Loucy (cell line): ENCODE measurements at regions not wholly inside any gene's neighbourhood (a gene's known extent, or its start where the extent isn't known, plus 50 kb on each side); places are given as distances from the start of the nearest gene placed in this dataset.

Experiments
- H2AFZ ChIP-seq: fragments of 200-600 bp; sonication (generic); 2 replicates; pipeline ENCODE4 v1.6.0; 2016; ENCODE audit warnings: antibody characterized with exemption, mild to moderate bottlenecking, low read length, moderate library complexity
- H3F3A ChIP-seq: fragments of 200-600 bp; 2 replicates; pipeline ENCODE4 v1.6.0; 2016; ENCODE audit warnings: antibody characterized with exemption, low read depth, mild to moderate bottlenecking
- H3K27me3 ChIP-seq: fragments of 200-600 bp; sonication (generic); 2 replicates; pipeline ENCODE4 v1.6.1; 2014; ENCODE audit warnings: low read length, mild to moderate bottlenecking; ENCODE audit not compliant: insufficient read depth, poor library complexity, severe bottlenecking
- H3K36me3 ChIP-seq: fragments of 200-600 bp; sonication (generic); 2 replicates; pipeline ENCODE4 v1.6.1; 2016; ENCODE audit warnings: low read length; ENCODE audit not compliant: insufficient read depth
- H3K4me1 ChIP-seq: fragments of 200-600 bp; sonication (generic); 2 replicates; pipeline ENCODE4 v1.5.1; 2014; ENCODE audit warnings: low read length, mild to moderate bottlenecking; ENCODE audit not compliant: insufficient read depth, poor library complexity, severe bottlenecking
- H3K4me2 ChIP-seq: fragments of 200-600 bp; sonication (generic); 2 replicates; pipeline ENCODE4 v1.6.0; 2014; ENCODE audit warnings: antibody characterized with exemption, low read length, low read depth, mild to moderate bottlenecking; ENCODE audit not compliant: poor library complexity, severe bottlenecking
- H3K4me3 ChIP-seq: fragments of 200-600 bp; sonication (generic); 2 replicates; pipeline ENCODE4 v1.5.1; 2014; ENCODE audit warnings: low read length, mild to moderate bottlenecking, mixed read lengths; ENCODE audit not compliant: poor library complexity, severe bottlenecking
- H3K79me2 ChIP-seq: fragments of 200-600 bp; sonication (generic); 2 replicates; pipeline ENCODE4 v1.6.1; 2014; ENCODE audit warnings: low read length; ENCODE audit not compliant: insufficient read depth
- H3K9ac ChIP-seq: fragments of 200-600 bp; sonication (generic); 2 replicates; pipeline ENCODE4 v1.6.0; 2014; ENCODE audit warnings: mild to moderate bottlenecking, low read depth, low read length, moderate library complexity; ENCODE audit not compliant: poor library complexity, severe bottlenecking
- H3K9me2 ChIP-seq: fragments of 200-600 bp; sonication (generic); replicated peaks from 2 replicates; pipeline ENCODE4 v1.6.1; 2016; ENCODE audit warnings: low read depth, low read length, mixed read lengths
- H3K9me3 ChIP-seq: fragments of 200-600 bp; sonication (generic); 2 replicates; pipeline ENCODE4 v1.6.1; 2014; ENCODE audit warnings: mild to moderate bottlenecking, antibody characterized with exemption, low read length, low read depth; ENCODE audit not compliant: insufficient read depth
- H4K20me1 ChIP-seq: fragments of 200-600 bp; sonication (generic); 2 replicates; pipeline ENCODE4 v1.6.0; 2014; ENCODE audit warnings: antibody characterized with exemption, low read length, mild to moderate bottlenecking; ENCODE audit not compliant: insufficient read depth, poor library complexity, severe bottlenecking
- CTCF ChIP-seq: fragments of 200-600 bp; sonication (generic); conservative IDR thresholded peaks from 2 replicates; pipeline ENCODE4 v1.5.1; 2014; ENCODE audit warnings: mild to moderate bottlenecking, antibody characterized with exemption, low read length
- EZH2phosphoT487 ChIP-seq: fragments of 200-600 bp; IDR thresholded peaks from 2 replicates; pipeline ENCODE4 v1.6.1; 2018; ENCODE audit warnings: antibody characterized with exemption, mild to moderate bottlenecking, moderate library complexity, borderline replicate concordance

GRCh38 chr15:62561571-62561970 lies 396.5 kb upstream of the C2CD4B start:
- Histone ChIP-seq H3K79me2 (no peaks in the 10 kb centered on the region), H3K4me1 (no peaks in the 10 kb centered on the region), H3K27me3 (no peaks in the 10 kb centered on the region), H2AFZ (no peak overlapping the region), H3K9me2 (no peaks in the 10 kb centered on the region), H3K9ac (no peak overlapping the region), H3K9me3 (no peaks in the 10 kb centered on the region), H4K20me1 (no peaks in the 10 kb centered on the region), H3F3A (no peaks in the 10 kb centered on the region), H3K4me3 (no peak overlapping the region), H3K4me2 (no peak overlapping the region), H3K36me3 (no peaks in the 10 kb centered on the region)
- TF ChIP-seq CTCF (no peak), EZH2phosphoT487 (no peak)

GRCh38 chr15:62564886-62565633 lies 400.0 kb upstream of the C2CD4B start:
- Histone ChIP-seq H3K9me3 (no peaks in the 10 kb centered on the region), H4K20me1 (no peaks in the 10 kb centered on the region), H3K4me2 (no peak overlapping the region), H3K4me1 (no peaks in the 10 kb centered on the region), H3F3A (no peaks in the 10 kb centered on the region), H3K79me2 (no peaks in the 10 kb centered on the region), H3K9me2 (no peaks in the 10 kb centered on the region), H3K27me3 (no peaks in the 10 kb centered on the region), H3K4me3 (no peak overlapping the region), H3K36me3 (no peaks in the 10 kb centered on the region), H2AFZ (no peak overlapping the region), H3K9ac (no peak overlapping the region)
- TF ChIP-seq CTCF (no peak), EZH2phosphoT487 (no peak)

- H3K9me3 ChIP-seq = no peaks in the 10 kb centered on the region
- H3K36me3 ChIP-seq = no peaks in the 10 kb centered on the region
- no peaks in the 10 kb centered on the region for H3K27me3 ChIP-seq
- no peak for TF ChIP-seq CTCF
- TF ChIP-seq EZH2phosphoT487 = no peak
- H3K9me2 ChIP-seq = no peaks in the 10 kb centered on the region
- no peaks in the 10 kb centered on the region for H4K20me1 ChIP-seq
- H3K4me1 ChIP-seq = no peaks in the 10 kb centered on the region
- no peak overlapping the region for H3K4me3 ChIP-seq
- no peak overlapping the region for H3K4me2 ChIP-seq
- no peak overlapping the region for H3K9ac ChIP-seq
- H2AFZ ChIP-seq = no peak overlapping the region
- H3K79me2 ChIP-seq = no peaks in the 10 kb centered on the region
- no peaks in the 10 kb centered on the region for H3F3A ChIP-seq
Observed at GRCh38 chr15:62565634-62566026, 400.5 kb upstream of the C2CD4B start.
